Kidney tubule cell (primary cell): ENCODE measurements at regions not wholly inside any gene's neighbourhood (a gene's known extent, or its start where the extent isn't known, plus 50 kb on each side); places are given as distances from the start of the nearest gene placed in this dataset.
"Not testable (repeated sequence)": the region's sequence is repeated elsewhere in the genome, so short reads cannot be mapped to it uniquely, and the experiment has no call there.

Experiments
- DNase-seq: peaks from one replicate; pipeline ENCODE4 v3.0.0-alpha.2; 2018; ENCODE audit warnings: low spot score

GRCh38 chr11:96520939-96521338, 131.1 kb downstream of the JRKL start:
- no peak for DNase-seq

- no peak for DNase-seq
These were observed 133.8 kb downstream of the JRKL start for GRCh38 chr11:96523656-96524055.

- DNase-seq: no peak
These were observed 134.7 kb downstream of the JRKL start for GRCh38 chr11:96524475-96524874.

- no peak for DNase-seq
These were observed 140.7 kb downstream of the JRKL start for GRCh38 chr11:96530473-96530872.

- no peak for DNase-seq
These were observed 148.3 kb downstream of the JRKL start for GRCh38 chr11:96538104-96538503.

GRCh38 chr11:96538622-96539021, 148.8 kb downstream of the JRKL start:
- no peak for DNase-seq

- no peak for DNase-seq
These were observed 151.1 kb downstream of the JRKL start for GRCh38 chr11:96540875-96541274.

- DNase-seq: no peak
These were observed 153.4 kb downstream of the JRKL start for GRCh38 chr11:96543177-96543576.

- DNase-seq: not testable (repeated sequence)
These were observed 155.4 kb downstream of the JRKL start for GRCh38 chr11:96545192-96545591.

- no peak for DNase-seq
These were observed 161.3 kb downstream of the JRKL start for GRCh38 chr11:96551136-96551535.

GRCh38 chr11:96554236-96554820, 164.5 kb downstream of the JRKL start:
- DNase-seq: no peak

- DNase-seq: not testable (repeated sequence)
These were observed 166.0 kb downstream of the JRKL start for GRCh38 chr11:96555826-96556225.

GRCh38 chr11:96560727-96561126, 170.9 kb downstream of the JRKL start:
- not testable (repeated sequence) for DNase-seq

- no peak for DNase-seq
These were observed 177.4 kb downstream of the JRKL start for GRCh38 chr11:96567176-96567575.

GRCh38 chr11:96567667-96568066, 177.9 kb downstream of the JRKL start:
- DNase-seq: no peak

- DNase-seq: no peak
These were observed 186.6 kb downstream of the JRKL start for GRCh38 chr11:96576383-96576782.

- no peak for DNase-seq
These were observed 188.6 kb downstream of the JRKL start for GRCh38 chr11:96578379-96578778.

- DNase-seq: no peak
These were observed 189.8 kb downstream of the JRKL start for GRCh38 chr11:96579656-96580055.

- DNase-seq: no peak
These were observed 190.7 kb downstream of the JRKL start for GRCh38 chr11:96580476-96581040.

- not testable (repeated sequence) for DNase-seq
These were observed 196.4 kb downstream of the JRKL start for GRCh38 chr11:96585944-96586880.

- DNase-seq: not testable (repeated sequence)
These were observed 199.0 kb downstream of the JRKL start for GRCh38 chr11:96588793-96589192.

- DNase-seq: no peak
These were observed 205.2 kb downstream of the JRKL start for GRCh38 chr11:96595011-96595410.
